Stimulated activated naive CD8-positive, alpha-beta T cell treated with anti-CD3 and anti-CD28 coated beads, Interleukin-15, Interleukin-2, amounts not matched to agents 100 ng/mL and 50 ng/mL, for 24 hours (primary cell): ENCODE measurements at regions not wholly inside any gene's neighbourhood (a gene's known extent, or its start where the extent isn't known, plus 50 kb on each side); places are given as distances from the start of the nearest gene placed in this dataset.

Experiments
- H3K27ac Mint-ChIP-seq: one replicate; pipeline ENCODE4 v1.8.0; 2021; ENCODE audit warnings: mild to moderate bottlenecking, mixed read lengths
- H3K27me3 Mint-ChIP-seq: one replicate; pipeline ENCODE4 v1.8.0; 2021; ENCODE audit warnings: mixed read lengths
- H3K36me3 Mint-ChIP-seq: one replicate; pipeline ENCODE4 v1.8.0; 2021; ENCODE audit warnings: low read depth, mixed read lengths
- H3K4me1 Mint-ChIP-seq: one replicate; pipeline ENCODE4 v1.8.0; 2021; ENCODE audit warnings: low read depth, mixed read lengths
- H3K4me3 Mint-ChIP-seq: one replicate; pipeline ENCODE4 v1.8.0; 2021; ENCODE audit warnings: mild to moderate bottlenecking, mixed read lengths
- H3K9me3 Mint-ChIP-seq: one replicate; pipeline ENCODE4 v1.8.0; 2021; ENCODE audit warnings: mixed read lengths

- Mint-ChIP-seq H3K4me1 (no peaks in the 10 kb centered on the region), H3K4me3 (no peak overlapping the region), H3K27ac (no peak overlapping the region), H3K9me3 (peaks cover 6% of the 10 kb centered on the region), H3K27me3 (no peaks in the 10 kb centered on the region), H3K36me3 (no peaks in the 10 kb centered on the region)
These were observed 301.7 kb upstream of the NBEA start for GRCh38 chr13:34640179-34640992.

GRCh38 chr13:34640993-34641330 is 301.1 kb upstream of the NBEA start:
- no peaks in the 10 kb centered on the region for H3K27me3 Mint-ChIP-seq
- H3K4me1 Mint-ChIP-seq, result no peaks in the 10 kb centered on the region
- H3K4me3 Mint-ChIP-seq, result no peak overlapping the region
- H3K9me3 Mint-ChIP-seq, result peaks cover 12% of the 10 kb centered on the region
- H3K27ac Mint-ChIP-seq, result no peak overlapping the region
- no peaks in the 10 kb centered on the region for H3K36me3 Mint-ChIP-seq

DNA sequence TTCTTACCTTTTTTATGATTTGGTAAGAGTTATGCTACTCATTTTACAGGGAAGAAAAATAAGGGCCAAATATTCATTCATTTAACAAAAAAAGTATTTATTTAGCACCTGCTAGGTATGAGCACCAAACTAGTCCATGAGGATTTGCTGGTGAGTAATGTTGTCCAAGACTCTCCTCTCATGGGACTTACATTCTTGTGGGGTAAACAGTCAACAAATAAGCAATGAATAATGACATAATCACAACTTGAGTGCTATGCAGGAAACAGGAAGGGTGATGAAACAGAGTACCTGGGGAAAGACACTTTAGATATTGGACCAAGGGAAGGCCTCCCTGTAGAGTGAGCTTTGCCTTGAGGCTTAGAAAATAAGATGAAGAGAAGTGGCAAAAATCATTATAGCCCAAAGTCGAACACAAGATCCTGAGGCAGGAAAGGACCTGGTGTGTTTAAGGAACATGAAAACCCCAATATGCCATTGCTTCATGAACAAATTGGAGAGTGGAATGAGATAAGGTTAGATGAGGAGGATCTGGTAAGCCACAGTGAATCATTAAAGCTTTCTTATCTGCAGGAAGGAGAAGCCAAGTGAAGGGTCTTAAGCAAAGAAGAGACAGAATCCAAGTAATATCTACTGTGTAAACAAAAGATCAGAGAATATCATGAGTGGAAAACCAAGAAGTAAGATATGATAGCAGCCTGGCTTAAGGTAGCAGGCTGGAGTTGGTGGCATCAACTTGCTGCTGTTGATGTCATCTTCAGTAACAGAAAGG is 294.5 kb upstream of the NBEA start:
- no peaks in the 10 kb centered on the region for H3K36me3 Mint-ChIP-seq
- no peak overlapping the region for H3K27ac Mint-ChIP-seq
- H3K9me3 Mint-ChIP-seq, result peaks cover 18% of the 10 kb centered on the region
- H3K4me3 Mint-ChIP-seq, result no peak overlapping the region
- H3K4me1 Mint-ChIP-seq, result no peaks in the 10 kb centered on the region
- H3K27me3 Mint-ChIP-seq, result no peaks in the 10 kb centered on the region

DNA sequence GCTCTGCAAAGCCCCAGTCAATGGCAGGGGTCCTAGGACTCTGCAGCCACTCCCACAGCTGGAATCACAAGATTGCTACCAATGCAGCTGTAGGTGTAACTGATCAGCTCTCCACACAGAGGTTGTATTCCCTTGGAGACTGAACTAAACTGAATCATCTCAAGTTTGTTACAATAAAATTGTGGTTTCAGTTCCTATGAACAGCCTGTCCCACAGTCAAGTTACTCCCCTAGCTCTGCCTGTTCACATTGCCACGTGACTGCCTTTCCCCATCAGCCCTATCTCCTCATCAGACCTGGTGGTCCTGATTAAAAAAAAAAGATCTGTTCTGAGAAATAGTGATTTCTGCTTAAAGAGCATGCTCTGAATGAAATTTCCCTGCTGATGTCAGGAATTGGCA is 287.9 kb upstream of the NBEA start:
- no peaks in the 10 kb centered on the region for H3K36me3 Mint-ChIP-seq
- no peak overlapping the region for H3K4me3 Mint-ChIP-seq
- no peak overlapping the region for H3K27ac Mint-ChIP-seq
- no peaks in the 10 kb centered on the region for H3K4me1 Mint-ChIP-seq
- H3K27me3 Mint-ChIP-seq, result no peaks in the 10 kb centered on the region
- H3K9me3 Mint-ChIP-seq, result peaks cover 4% of the 10 kb centered on the region

GRCh38 chr13:34654647-34655046 is 287.4 kb upstream of the NBEA start:
- no peaks in the 10 kb centered on the region for H3K27me3 Mint-ChIP-seq
- no peaks in the 10 kb centered on the region for H3K36me3 Mint-ChIP-seq
- no peaks in the 10 kb centered on the region for H3K4me1 Mint-ChIP-seq
- no peak overlapping the region for H3K4me3 Mint-ChIP-seq
- H3K9me3 Mint-ChIP-seq, result peaks cover 4% of the 10 kb centered on the region
- no peak overlapping the region for H3K27ac Mint-ChIP-seq

GRCh38 chr13:34655554-34655953 is 286.5 kb upstream of the NBEA start:
- H3K4me3 Mint-ChIP-seq, result no peak overlapping the region
- H3K4me1 Mint-ChIP-seq, result no peaks in the 10 kb centered on the region
- no peaks in the 10 kb centered on the region for H3K27me3 Mint-ChIP-seq
- no peaks in the 10 kb centered on the region for H3K36me3 Mint-ChIP-seq
- peaks cover 4% of the 10 kb centered on the region for H3K9me3 Mint-ChIP-seq
- no peak overlapping the region for H3K27ac Mint-ChIP-seq

DNA sequence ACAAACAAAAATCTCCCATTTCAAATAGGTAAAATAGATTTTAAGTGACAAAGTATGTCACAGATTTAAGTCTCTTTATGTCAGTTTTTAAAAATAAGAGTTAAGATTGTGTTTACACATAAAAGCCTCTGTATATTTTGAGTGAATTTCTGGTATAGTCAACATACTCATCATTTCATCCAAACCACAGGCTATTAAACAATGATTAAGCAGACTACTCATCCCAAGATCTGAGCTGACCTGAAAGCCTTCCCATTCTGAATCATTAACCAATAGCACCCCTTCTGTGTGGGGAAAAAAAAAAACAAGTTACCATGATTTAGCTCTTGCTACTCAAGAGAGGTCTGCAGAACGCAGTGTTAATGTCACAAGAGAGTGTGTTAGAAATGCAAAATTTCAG is 284.4 kb upstream of the NBEA start:
- H3K27ac Mint-ChIP-seq, result no peak overlapping the region
- no peaks in the 10 kb centered on the region for H3K27me3 Mint-ChIP-seq
- peaks cover 4% of the 10 kb centered on the region for H3K9me3 Mint-ChIP-seq
- H3K4me3 Mint-ChIP-seq, result no peak overlapping the region
- no peaks in the 10 kb centered on the region for H3K36me3 Mint-ChIP-seq
- H3K4me1 Mint-ChIP-seq, result no peaks in the 10 kb centered on the region

DNA sequence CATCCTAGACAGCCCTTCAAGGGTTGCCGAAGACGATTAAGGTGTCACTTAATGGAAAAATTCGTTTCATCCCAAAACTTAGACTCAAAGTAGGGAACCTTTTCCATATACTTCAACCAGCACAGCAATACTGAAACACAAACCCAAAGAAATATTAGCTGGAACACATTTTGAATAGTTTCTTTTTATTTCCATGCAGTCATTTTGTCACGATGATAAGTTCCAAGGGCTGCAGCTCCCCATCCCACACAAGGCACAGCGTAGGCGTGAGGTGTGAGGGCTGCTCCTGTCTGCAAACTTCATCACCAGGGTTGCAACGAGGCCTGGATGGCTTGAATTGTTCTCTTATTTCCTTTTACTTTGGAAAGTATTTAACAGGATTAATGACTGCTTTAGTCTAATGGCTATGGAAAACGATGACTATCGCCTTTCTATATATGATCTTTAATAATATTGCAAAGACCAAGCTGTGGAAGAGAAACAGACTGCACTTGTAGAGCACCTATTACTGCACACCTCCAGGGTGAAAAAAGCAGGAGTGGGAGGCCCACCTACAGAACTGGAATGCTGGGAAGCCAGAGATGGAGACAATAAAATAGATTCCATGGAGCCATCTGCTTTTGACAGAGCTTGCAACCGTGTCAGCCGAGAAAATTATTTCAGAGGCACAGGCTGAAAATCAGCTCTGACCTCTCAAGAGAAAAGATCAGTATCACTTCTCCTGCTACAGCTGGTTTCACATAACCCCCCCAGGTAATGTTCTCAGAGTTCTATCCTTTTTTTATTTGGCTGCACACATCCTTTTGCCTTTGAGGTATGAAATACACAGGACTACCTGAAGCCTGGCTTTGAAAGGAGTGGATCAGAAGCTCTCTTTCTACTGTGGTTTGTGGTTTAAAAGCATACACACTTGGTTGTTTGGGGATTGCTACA is 274.5 kb upstream of the NBEA start:
- H3K27ac Mint-ChIP-seq, result no peak overlapping the region
- no peaks in the 10 kb centered on the region for H3K4me1 Mint-ChIP-seq
- H3K27me3 Mint-ChIP-seq, result no peaks in the 10 kb centered on the region
- H3K4me3 Mint-ChIP-seq, result no peak overlapping the region
- H3K9me3 Mint-ChIP-seq, result no peaks in the 10 kb centered on the region
- H3K36me3 Mint-ChIP-seq, result no peaks in the 10 kb centered on the region

DNA sequence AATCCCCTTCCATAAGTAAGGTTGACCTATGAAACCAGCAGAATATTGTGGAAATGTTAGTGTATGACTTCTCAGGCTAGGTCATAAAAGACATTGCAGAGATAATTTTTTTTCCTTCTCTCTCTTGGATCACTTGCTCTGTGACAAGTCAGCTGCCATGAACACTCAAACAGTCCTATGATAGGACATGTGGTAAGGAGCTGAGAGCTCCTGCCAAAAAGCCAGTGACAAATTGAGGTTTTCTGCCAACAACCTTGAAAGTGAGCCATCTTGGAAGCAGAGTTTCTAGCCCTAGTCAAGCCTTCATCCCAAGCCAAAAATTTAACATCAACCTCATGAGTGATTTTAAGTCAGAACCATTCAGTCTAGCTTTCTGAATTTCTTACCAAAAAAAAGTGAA is 270.9 kb upstream of the NBEA start:
- Mint-ChIP-seq H3K4me1 (no peaks in the 10 kb centered on the region), H3K9me3 (no peaks in the 10 kb centered on the region), H3K27me3 (no peaks in the 10 kb centered on the region), H3K4me3 (no peak overlapping the region), H3K36me3 (no peaks in the 10 kb centered on the region), H3K27ac (no peak overlapping the region)

GRCh38 chr13:34672631-34673030 is 269.4 kb upstream of the NBEA start:
- Mint-ChIP-seq H3K9me3 (no peaks in the 10 kb centered on the region), H3K36me3 (no peaks in the 10 kb centered on the region), H3K4me1 (no peaks in the 10 kb centered on the region), H3K27ac (no peak overlapping the region), H3K27me3 (no peaks in the 10 kb centered on the region), H3K4me3 (no peak overlapping the region)

DNA sequence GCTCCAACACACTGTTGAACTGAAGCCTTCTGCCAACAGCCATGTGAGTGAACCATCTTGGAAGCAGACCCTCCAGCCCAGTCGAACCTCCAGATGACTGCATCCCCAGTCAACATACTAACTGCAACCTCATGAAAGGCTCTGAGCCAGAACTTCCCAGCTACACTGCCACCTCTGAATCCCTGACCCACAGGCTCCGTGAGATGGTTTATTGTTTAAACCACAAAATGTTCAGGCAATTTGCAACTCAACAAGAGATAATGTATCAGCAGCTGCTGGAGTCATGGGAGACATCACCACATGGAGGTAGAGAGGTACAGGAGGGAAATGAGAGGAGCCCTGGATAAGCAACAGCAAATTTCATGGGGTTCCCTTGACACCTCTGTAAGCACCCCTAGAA is 266.4 kb upstream of the NBEA start:
- Mint-ChIP-seq H3K27ac (no peak overlapping the region), H3K4me1 (no peaks in the 10 kb centered on the region), H3K4me3 (no peak overlapping the region), H3K36me3 (no peaks in the 10 kb centered on the region), H3K9me3 (no peaks in the 10 kb centered on the region), H3K27me3 (no peaks in the 10 kb centered on the region)

GRCh38 chr13:34678154-34678553 is 263.9 kb upstream of the NBEA start:
- Mint-ChIP-seq H3K9me3 (no peaks in the 10 kb centered on the region), H3K36me3 (no peaks in the 10 kb centered on the region), H3K4me1 (no peaks in the 10 kb centered on the region), H3K27me3 (no peaks in the 10 kb centered on the region), H3K4me3 (no peak overlapping the region), H3K27ac (no peak overlapping the region)

GRCh38 chr13:34681405-34681955 is 260.6 kb upstream of the NBEA start:
- no peaks in the 10 kb centered on the region for H3K27me3 Mint-ChIP-seq
- no peaks in the 10 kb centered on the region for H3K36me3 Mint-ChIP-seq
- no peak overlapping the region for H3K4me3 Mint-ChIP-seq
- peaks cover 3% of the 10 kb centered on the region for H3K9me3 Mint-ChIP-seq
- no peaks in the 10 kb centered on the region for H3K4me1 Mint-ChIP-seq
- H3K27ac Mint-ChIP-seq, result no peak overlapping the region

DNA sequence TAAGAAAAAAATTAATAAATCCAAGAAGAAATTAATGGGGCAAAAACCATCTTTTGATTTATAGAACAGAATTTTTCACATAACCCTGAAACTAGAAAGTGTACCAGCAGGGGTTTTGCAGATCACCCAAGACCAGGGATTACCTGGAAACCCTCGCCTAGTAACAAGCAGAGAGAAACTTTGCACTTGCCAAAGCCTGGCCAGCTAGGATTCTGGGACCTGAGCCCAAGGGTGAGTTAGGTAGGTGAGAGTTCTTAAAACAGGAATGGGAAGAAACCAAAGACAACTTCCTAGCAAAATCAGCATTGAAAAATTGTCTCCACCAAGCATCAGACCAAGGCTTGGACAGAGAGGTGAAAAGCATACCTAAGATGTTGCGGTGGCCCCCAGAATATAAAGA is 247.0 kb upstream of the NBEA start:
- peaks cover 6% of the 10 kb centered on the region for H3K9me3 Mint-ChIP-seq
- no peaks in the 10 kb centered on the region for H3K4me1 Mint-ChIP-seq
- H3K36me3 Mint-ChIP-seq, result no peaks in the 10 kb centered on the region
- peaks cover 3% of the 10 kb centered on the region for H3K27me3 Mint-ChIP-seq
- H3K27ac Mint-ChIP-seq, result no peak overlapping the region
- H3K4me3 Mint-ChIP-seq, result no peak overlapping the region

DNA sequence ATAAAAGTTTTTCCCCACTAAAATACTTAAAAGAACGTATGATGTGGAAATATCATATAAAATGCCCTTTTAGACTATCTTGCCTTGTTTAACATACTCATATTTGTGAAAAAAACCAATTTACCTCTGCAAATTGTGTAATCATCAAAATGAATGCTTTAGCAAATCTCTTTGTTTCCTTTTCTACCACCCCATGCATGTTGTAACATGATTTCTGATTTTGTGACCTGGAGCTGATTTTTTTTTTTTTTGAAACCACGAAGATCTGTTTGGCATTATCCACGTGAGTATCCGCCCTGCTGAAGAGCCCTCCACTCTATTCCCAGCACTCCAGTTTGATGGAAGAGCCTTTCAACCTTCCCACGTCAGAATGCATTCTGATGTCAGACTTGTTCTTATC is 245.8 kb upstream of the NBEA start:
- no peaks in the 10 kb centered on the region for H3K36me3 Mint-ChIP-seq
- no peak overlapping the region for H3K27ac Mint-ChIP-seq
- no peaks in the 10 kb centered on the region for H3K9me3 Mint-ChIP-seq
- H3K27me3 Mint-ChIP-seq, result no peaks in the 10 kb centered on the region
- H3K4me3 Mint-ChIP-seq, result no peak overlapping the region
- no peaks in the 10 kb centered on the region for H3K4me1 Mint-ChIP-seq
